ENCODE measurements at regions not wholly inside any gene's neighbourhood (a gene's known extent, or its start where the extent isn't known, plus 50 kb on each side); places are given as distances from the start of the nearest gene placed in this dataset.

GRCh38 chr4:53714236-53715140 lies 123.2 kb upstream of the LNX1 start:
- Histone ChIP-seq H3K36me3 (replicated peaks) (no peaks in the 10 kb centered on the region), H3K27me3 (replicated peaks) (no peaks in the 10 kb centered on the region), H3K4me3 (ENCODE audit: low read depth, low read length) (no peak overlapping the region), H3K27ac (no peak overlapping the region)
- DNase-seq = peak; percentile 29
- in situ Hi-C loops (cut with HindIII; ENCODE audit: low pct_ligation_motif_present, low sequenced_read_pairs) = loop anchor here (25.0 kb wide), 1 partner anchor 498 kb away; no protein-coding TSS in a partner anchor
- no peak for TF ChIP-seq CTCF (IDR thresholded peaks at IDR 0.05; ENCODE audit: low read depth, low read length, missing control alignments)

- Histone ChIP-seq H3K27me3 (replicated peaks) (no peaks in the 10 kb centered on the region), H3K27ac (no peak overlapping the region), H3K4me3 (ENCODE audit: low read depth, low read length) (no peak overlapping the region), H3K36me3 (replicated peaks) (no peaks in the 10 kb centered on the region)
- in situ Hi-C loops (cut with HindIII; ENCODE audit: low pct_ligation_motif_present, low sequenced_read_pairs) = loop anchor here (25.0 kb wide), 1 partner anchor 499 kb away; no protein-coding TSS in a partner anchor
- DNase-seq = no peak
- TF ChIP-seq CTCF (IDR thresholded peaks at IDR 0.05; ENCODE audit: low read depth, low read length, missing control alignments) = no peak
Measured at GRCh38 chr4:53713767-53714166, 122.5 kb upstream of the LNX1 start.

GRCh38 chr4:53713296-53713695 lies 122.0 kb upstream of the LNX1 start:
- no peak overlapping the region for H3K4me3 ChIP-seq (ENCODE audit: low read depth, low read length)
- no peak for TF ChIP-seq CTCF (IDR thresholded peaks at IDR 0.05; ENCODE audit: low read depth, low read length, missing control alignments)
- no peak overlapping the region for H3K27ac ChIP-seq
- in situ Hi-C loops (cut with HindIII; ENCODE audit: low pct_ligation_motif_present, low sequenced_read_pairs) = loop anchor here (25.0 kb wide), 1 partner anchor 499 kb away; no protein-coding TSS in a partner anchor
- DNase-seq = peak; percentile 60
- no peaks in the 10 kb centered on the region for H3K36me3 ChIP-seq (replicated peaks)
- H3K27me3 ChIP-seq (replicated peaks) = no peaks in the 10 kb centered on the region

- Histone ChIP-seq H3K27ac (no peak overlapping the region), H3K36me3 (replicated peaks) (no peaks in the 10 kb centered on the region), H3K4me3 (ENCODE audit: low read depth, low read length) (no peak overlapping the region), H3K27me3 (replicated peaks) (no peaks in the 10 kb centered on the region)
- no peak for TF ChIP-seq CTCF (IDR thresholded peaks at IDR 0.05; ENCODE audit: low read depth, low read length, missing control alignments)
- in situ Hi-C loops (cut with HindIII; ENCODE audit: low pct_ligation_motif_present, low sequenced_read_pairs) = loop anchor here (25.0 kb wide), 1 partner anchor 500 kb away; no protein-coding TSS in a partner anchor
- no peak for DNase-seq
Measured at GRCh38 chr4:53712408-53713020, 121.2 kb upstream of the LNX1 start.

GRCh38 chr4:53711926-53712325 lies 120.6 kb upstream of the LNX1 start:
- no peaks in the 10 kb centered on the region for H3K36me3 ChIP-seq (replicated peaks)
- in situ Hi-C loops (cut with HindIII; ENCODE audit: low pct_ligation_motif_present, low sequenced_read_pairs) = loop anchor here (25.0 kb wide), 1 partner anchor 500 kb away; no protein-coding TSS in a partner anchor
- H3K4me3 ChIP-seq (ENCODE audit: low read depth, low read length) = no peak overlapping the region
- TF ChIP-seq CTCF (IDR thresholded peaks at IDR 0.05; ENCODE audit: low read depth, low read length, missing control alignments) = no peak
- DNase-seq = no peak
- H3K27me3 ChIP-seq (replicated peaks) = no peaks in the 10 kb centered on the region
- no peak overlapping the region for H3K27ac ChIP-seq

All from brain microvascular endothelial cell (primary cell).